SKM-1 treated with dmso at 0.1 percent for 144 hours (cell line): ENCODE measurements at regions not wholly inside any gene's neighbourhood (a gene's known extent, or its start where the extent isn't known, plus 50 kb on each side); places are given as distances from the start of the nearest gene placed in this dataset.

ENCODE experiments used
- DNase-seq: peaks from one replicate; lab custom pipeline; 2025; ENCODE audit not compliant: unreplicated experiment; lab: John Stamatoyannopoulos, UW

DNA sequence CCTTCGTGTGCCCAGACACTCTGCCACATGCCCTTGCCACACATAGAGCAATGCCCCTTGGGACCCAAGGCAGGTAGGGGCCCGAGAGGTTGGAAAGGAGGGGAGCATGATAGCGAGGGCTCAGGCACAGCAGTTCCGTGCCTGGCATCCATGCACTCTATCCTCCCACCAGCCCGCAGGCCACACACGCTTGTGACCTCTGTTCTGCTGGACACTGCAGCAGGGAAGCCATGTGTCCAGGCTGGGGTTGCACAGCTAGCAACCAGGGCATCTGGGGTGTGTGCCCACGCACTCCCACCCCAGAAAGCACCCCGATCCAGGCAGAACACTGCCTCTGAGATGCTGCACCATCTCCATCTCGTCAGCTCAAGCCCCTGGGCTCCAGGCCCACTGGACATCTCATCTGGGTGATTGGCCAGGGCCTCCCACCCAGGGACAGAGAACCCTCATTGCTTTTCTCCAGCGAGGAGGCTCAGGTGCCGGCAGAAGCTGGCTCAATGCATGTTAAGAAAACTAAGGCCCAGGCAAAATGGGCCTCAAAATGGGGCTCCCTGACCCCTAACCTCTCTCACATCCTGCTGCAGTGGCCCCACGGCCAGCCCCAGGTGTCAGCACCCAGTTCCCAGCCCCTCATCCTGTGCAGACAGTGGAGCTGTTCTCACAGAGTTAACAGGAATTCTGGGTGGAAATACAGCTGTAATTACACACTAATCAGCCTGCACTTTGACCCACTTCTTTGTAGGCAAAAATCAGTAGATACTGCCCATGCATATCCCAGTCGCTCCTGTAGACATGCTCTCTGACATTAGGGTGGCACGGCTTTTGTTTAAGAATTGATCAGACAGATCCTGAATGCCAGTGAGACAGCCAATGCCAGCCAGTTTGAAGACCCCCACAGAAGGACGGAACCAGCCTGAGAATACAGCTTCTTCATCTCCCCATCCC, 173.9 kb upstream of the B3GAT1 start:
- DNase-seq: no peak

DNA sequence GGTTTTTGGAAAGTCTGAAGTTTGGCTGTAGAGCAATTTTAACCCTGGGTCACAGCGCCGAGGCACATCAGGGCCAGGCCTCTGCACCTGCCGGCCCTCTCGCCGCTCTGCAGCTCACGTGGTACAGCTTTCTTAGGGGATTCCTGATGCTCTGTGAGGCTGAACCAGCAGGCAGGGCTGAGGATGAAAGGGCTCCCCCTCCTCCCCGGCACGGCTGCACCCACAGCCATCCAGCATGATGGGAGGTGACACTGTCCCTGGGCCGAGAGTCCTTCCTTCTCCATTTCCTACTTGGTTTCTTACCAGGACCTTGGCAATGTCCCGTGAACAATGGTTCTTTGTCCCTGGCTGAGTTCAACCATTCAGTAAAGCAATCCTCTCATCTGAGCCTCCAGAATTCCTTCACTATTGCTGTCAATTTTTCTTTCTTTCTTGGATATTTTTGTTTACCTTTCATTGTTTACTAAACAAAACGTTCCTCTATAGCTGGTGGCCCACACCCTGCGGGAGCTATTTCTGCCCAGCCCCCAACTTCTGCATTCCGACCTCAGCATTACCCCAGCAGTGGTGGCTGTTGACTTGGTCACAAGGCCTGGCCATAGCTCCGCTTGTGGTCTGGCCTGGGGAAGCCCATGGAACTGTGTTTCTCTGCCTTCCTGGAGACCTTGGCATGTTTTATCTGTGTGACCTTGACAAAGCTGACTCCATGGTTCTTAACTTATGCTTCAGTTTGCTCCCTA, 172.8 kb upstream of the B3GAT1 start:
- DNase-seq: peak; percentile 1

DNA sequence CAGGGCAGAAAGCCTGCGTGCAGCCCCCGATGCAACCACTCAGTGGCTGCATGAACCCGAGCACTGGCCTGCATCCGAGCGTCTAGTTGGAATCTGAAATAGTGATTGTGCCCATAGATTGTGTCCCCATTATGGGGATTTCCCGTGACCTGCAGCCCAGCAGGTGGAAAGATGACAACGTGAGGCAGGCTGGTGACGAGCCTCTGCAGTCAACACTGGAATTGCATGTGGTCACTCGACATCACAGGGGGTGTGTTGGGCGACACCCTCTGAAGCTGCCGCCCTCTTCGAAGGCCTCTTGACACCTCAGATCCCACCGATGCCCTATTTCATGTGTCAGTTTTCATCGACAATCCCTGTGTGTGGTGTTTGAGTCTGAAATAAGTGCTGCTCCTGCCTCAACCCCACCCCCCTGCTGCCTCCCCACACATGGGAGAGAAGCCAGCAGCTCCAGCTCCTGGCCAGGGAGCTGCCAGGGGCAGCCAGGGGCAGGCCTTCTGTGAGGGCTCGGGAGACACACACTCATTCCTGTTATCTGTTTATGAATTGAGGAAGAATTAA, 172.0 kb upstream of the B3GAT1 start:
- no peak for DNase-seq

DNA sequence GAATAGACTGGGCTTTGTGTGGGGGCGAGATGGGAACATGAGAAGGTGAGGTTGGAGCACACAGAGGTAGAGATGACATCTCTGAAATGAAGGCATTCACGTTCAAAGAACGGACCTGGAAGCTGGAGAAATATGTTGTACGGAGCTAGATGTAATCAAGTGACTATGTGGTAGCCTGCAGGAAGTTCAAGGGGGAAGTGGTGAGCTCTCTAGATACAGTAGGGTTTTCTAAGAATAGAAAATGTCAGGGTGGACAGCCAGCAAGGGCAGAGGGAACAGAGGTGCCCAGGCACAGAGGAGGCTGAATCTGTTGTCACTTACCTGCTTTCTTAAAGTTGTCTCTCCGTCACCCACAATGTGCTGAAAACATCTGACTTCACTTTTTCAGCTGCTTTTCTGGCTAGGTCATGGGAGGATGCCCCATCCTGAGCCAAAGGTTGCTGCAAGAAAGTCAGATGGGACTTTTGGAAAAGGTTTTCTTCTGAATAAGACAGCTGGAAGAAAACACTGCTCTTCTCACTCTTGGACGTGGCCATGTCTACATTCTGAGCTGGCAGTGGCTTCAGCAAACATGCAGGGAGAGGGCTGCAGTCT, 171.5 kb upstream of the B3GAT1 start:
- DNase-seq: peak; percentile 33

DNA sequence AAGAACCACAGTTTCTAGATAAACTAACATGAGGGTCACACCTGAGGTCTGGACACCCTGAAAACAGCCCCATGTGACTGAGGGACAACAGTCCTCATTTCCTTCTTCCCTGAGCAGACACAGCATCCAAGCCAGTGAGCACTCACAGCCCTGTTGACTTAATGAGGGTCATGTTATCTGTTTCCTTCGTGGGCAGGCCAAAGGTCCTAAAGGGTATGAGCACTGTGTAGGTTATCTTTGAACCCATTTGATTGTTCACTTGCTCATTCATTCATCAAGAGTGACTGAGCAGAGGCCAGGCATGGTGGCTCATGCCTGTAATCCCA, 170.7 kb upstream of the B3GAT1 start:
- DNase-seq: no peak

DNA sequence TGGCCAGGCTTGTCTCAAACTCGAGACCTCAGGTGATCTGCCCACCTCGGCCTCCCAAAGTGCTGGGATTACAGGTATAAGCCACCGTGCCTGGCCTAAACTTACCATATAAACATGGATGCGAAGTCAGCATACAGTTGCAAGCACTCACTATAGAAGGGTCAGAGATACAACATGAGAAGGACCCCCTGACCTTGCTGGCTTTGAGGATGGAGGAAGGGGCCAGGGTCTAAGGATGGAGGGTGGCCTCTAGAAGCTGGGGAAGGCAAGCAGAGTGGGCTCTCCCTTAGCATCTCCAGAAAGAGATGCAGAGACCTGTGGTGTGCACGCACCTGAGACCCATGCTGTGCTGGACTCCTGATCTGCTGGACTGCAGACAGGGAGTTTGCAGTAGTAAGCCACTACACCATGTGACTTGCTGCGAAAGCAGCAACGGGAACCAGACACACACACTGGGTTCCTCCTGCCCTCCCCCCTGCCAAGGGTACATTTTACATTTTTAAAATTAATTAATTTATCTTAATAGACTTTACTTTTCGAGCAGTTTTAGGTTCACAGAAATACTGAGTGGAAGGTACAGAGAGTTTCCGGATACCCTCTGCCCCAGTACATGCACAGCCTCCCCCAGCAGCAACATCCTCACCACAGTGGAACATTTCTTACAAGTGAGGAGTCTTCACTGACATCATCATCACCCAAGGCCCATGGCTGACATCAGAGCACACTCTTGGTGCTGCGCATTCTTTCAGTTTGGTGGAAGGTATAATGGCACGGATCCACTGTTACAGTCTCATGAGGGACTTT, 170.1 kb upstream of the B3GAT1 start:
- DNase-seq: no peak

DNA sequence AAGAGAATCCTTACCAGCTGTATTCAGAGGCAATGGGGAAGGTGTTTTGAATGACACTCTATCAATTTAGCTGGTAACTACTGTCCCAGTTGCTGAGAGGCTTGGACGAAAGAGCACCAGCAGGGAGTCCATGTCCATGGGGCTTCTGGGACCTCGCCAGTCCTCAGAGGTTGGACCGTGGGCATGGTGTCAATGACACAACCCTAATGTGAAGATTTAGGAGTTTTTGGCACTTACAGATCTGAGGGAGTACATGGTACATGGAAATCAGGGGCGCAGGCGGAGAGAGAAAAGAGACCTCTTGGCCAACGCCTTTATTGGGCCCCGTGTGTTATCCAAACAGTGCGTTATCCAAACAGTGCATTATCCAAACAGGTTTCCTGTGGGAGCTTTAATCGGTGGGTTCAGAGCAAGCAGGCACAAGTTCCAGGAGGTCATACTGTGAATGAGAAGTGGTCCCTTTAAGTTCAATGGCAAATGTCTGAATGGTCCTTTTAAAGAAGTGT, 169.1 kb upstream of the B3GAT1 start:
- no peak for DNase-seq

DNA sequence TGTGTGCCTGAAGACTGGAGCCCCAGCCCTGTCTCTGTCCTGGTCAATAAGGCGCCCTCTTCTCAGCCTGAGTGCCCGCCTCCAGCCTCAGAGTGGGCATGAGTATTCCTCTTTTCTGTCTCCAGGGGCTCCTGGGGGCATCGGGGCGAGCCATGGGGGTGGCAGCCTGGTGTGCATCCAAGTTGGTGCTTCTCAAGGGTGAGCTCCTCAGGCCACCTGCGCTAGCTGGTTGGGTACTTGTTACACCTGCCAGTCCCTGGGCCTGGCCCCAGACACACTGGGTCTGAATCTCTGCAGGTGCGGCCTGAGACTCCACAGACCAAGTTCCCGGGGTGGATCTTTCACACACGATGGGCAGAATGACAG, 168.6 kb upstream of the B3GAT1 start:
- DNase-seq: no peak

DNA sequence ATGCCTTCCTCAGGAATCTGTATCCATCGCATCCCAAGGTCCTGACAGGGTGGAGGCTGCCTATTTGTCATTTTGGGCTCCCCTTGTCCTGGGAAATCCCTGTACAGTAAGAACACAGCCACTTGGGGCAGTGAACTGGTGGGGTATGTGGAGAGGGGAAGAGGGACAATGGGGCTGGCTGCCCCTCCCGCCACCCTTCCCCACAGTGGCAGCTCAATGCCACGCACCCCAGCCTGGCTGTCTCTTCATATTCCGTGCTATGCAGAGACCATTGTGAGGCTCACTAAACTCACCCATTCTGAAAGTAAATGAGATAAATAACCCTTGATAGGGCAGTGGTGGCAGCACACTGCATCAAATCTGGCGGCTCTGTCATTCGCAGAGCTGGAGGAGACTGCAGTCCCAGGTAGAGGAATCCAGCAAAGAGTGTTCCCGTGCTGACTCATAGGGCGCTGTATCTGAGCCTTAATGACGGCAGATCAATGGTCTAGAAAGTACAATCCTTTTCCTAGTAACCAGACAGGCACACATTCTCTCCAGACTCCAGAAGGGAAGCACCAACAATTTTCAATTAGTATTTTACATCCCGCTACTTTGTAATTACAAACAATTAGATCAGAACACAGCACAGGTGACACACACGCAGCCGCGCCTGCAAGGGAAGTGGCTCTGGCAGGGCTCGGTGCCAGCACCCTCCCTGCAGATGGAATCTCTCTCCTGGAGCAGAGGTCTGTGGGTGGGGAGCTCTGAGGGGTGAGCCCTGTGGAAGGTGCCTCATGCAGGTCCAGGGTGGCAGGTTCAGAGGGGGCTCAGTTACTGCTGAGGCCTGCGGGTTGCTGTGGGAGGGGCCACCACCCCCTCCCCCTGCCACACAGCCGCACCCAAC, 167.9 kb upstream of the B3GAT1 start:
- no peak for DNase-seq

DNA sequence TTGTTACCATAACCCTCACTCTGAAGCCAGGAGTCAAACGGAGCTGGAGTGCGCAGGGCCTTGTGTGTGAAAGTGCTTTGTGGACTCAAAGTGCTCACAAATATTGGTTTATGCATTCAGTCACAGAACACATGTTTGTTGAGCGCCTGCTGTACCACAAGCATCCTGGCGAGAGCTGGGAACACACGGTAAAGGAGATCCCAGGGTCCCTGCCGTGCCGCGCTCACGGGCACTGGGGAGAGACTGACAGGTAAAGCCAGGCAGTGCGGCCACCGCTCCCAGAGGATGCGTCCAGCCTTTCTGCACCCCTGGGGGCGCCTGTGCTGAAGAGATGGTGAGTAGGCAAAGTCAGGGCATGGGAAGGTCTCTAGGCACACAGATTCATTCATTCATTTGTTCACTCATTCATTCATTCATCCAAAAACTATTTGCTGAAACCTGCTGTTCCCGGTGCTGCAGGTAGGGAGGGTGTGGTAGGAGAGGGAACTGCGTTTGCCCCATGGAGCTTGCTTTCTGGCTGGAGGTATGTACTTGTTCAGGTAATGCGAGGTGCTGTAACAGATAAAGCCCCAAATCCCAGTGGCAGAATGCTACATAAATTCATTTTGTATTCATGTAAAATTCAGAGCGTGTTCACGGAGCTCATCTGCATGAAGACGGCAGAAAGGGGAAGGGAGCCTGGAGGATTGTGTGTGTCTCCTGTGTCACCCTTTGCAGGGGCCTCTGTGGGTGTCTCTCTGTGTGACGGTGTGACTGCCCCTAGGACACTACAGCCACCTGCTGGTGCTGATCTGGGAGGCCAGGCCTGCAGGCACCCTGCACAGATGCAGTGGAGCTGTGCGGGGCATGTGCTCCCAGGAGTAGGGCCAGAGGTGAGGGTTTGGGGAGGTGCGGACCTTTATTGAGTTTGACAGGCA, 167.0 kb upstream of the B3GAT1 start:
- no peak for DNase-seq

DNA sequence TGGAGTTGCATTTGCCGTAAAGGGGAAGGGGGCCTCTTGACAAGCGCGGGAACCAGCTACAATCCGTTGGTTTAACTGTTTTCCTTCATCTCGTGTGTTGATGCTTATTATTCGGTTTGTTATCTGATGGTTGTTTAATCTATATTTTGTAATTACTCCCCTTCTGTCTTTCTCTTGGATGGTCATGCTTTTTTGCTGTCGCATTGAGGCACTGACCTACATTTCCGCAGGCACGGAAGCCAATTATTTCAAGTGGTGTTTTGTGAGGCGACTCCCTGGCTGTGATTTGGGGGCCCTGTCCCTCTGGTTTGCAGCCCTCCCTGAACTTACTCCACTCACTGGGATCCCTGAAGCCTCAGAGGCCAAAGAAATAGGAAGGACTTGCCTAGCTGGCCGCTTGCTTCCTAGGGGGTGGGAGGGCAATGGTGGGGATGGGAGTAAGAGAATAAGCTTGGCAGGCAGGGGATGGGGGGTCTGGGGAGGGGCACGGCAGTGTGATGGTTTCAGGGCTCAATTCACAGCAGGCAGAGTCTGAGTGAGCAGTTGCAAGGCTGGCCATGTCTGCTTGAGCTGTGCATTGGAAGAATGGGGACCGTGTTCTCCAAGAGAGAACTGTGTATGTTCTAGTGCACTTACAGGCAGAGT, 165.8 kb upstream of the B3GAT1 start:
- no peak for DNase-seq

DNA sequence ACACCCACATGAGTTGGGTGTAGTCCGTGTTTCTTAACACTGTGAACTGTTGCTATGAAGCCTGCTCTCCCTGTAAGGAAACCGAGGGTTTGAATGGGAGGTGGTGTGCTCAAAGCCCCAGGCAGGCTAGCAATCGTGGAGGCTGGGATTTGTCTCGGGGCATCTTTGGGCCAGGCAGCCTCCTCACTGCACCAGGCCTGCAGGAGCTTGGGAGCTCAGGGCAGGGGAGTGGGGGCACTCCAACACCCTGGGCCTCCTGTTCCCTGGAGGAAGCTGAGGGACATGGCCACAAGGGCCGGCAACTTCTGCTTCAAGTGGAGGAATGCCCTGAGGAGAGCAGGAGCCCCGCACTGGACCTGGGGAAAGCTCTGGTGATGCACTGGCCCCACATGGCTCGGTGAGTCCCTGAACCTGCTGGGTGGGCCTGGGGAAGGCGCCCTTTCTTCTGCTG, 164.7 kb upstream of the B3GAT1 start:
- no peak for DNase-seq

DNA sequence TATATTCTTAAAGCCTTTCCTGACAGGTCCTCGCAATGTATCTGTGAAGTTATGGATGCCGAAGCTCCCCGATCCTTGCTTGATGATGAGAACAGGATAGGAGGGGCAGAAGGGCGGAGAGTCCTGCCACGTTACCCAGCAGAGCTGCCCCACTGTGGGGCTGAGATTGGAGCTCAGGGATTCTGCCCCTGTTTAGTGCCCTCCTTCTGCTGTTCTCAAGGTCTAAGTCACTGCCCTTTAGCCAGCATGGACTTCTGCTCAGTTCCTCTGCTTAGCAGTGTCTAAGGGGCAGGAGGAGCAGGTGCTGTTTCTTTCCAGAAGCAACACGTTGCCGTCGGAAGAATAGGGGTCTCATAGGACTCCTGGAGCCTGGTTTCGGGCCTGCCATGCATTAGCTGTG, 164.2 kb upstream of the B3GAT1 start:
- DNase-seq: no peak

DNA sequence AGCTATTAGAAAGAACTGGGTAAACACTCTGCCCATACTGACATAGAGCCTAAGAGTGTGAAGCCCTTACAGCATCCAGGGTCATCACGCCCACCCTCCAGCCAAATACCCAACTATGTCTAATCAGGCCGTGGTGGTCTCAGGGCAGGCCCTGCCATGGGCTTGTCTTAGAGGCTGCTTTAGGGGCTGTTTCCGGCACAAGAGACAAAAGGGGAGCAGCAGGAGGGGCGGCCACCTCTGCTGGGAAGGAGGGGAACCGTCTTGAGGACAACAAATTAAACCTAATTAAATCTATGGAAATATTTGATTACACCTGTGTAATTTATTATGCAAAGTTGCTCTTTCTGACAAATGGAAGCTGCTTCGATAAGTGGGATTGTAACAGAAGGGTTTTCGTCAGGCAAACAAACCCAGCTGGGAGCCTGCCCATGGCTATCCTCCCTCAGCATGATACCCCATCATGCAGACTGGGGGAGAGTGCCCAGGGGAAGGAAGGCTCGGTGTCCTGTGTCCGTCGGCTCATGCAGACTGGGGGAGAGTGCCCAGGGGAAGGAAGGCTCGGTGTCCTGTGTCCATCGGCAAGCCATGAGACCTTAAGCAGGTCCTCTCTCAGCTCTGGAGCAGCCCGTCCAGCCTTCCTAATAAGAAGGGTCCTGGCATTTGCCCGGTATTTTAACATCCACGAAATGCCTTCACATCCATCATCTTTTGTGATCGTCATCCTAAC, 163.6 kb upstream of the B3GAT1 start:
- DNase-seq: no peak

DNA sequence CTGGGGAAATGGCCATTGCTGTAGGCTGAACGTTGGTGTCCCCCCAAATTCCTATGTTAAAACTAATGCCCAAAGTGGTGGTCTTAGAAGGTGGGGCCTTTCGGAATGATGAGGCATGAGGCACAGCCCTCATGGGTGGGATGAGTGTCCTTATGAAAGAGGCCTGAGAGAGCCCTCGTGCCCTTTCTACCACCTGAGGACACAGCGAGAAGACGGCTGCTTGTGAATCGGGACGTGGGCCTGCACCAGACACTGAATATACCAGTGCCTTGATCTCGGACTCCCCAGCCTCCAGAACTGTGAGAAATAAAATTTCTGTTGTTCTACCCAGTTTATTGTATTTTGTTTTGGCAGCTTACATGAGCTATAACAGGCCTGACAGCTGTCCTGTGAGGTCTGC, 162.9 kb upstream of the B3GAT1 start:
- DNase-seq: no peak

DNA sequence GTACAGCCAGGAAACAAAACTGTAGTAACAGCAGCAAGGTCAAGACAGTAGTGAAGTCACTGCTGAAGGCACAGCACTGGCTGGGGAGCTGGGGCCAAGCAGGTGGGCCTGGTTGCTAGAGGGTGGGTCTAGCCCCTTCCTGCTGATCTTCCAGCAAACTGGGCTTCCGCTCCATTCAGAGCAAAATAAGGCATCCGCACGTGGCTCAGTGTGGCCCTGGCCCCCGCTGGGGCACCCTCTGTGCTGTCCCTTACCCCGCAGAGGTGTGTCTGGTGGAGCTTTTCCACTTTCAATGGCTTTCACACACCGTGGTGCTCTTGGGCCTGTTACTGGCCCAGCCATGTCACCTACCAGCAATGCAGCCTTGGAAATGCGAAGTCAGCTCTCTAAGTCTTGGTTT, 162.4 kb upstream of the B3GAT1 start:
- DNase-seq: no peak

DNA sequence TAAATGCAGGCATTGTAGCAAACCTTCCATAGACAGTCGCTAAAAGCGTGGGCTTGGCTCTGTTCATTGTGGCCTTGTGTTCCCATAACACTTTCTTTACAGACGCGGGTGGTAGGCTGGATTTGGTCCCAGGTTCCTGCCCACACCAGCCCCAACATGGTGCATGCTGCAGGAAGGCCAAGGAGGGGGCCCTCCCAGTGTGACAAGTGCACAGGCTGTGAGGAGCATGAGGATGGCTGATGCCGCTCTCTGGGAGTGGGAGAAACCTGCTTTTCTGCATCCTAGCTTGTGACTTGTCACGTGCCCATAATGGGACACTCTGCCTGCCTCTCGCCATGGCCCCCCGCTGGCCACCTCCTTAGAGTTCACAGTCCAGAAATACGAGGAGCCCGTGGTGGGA, 161.8 kb upstream of the B3GAT1 start:
- no peak for DNase-seq
